H9 (cell line): ENCODE measurements at regions not wholly inside any gene's neighbourhood (a gene's known extent, or its start where the extent isn't known, plus 50 kb on each side); places are given as distances from the start of the nearest gene placed in this dataset.
A peak's percentile ranks its signal among the peaks of the same experiment; 100 is the strongest.

ENCODE experiments used
- DNase-seq: peaks from one replicate; pipeline ENCODE4 v3.0.0-alpha.2; 2017
- H2AFZ ChIP-seq: one replicate; pipeline ENCODE4 v1.6.1; 2013; ENCODE audit warnings: mild to moderate bottlenecking, low read length, control low read depth, moderate library complexity
- H2AK5ac ChIP-seq: 2 replicates; pipeline ENCODE4 v1.6.1; 2013; ENCODE audit warnings: low read length, control low read depth, mixed read lengths; ENCODE audit not compliant: insufficient read length
- H2BK120ac ChIP-seq: one replicate; pipeline ENCODE4 v1.6.1; 2013; ENCODE audit warnings: low read depth, mild to moderate bottlenecking, low read length, control low read depth, inconsistent platforms; ENCODE audit not compliant: poor library complexity, severe bottlenecking
- H2BK12ac ChIP-seq: 2 replicates; pipeline ENCODE4 v1.6.1; 2013; ENCODE audit warnings: low read length, control low read depth, mixed read lengths, low read depth; ENCODE audit not compliant: insufficient read length
- H2BK15ac ChIP-seq: 2 replicates; pipeline ENCODE4 v1.6.1; 2013; ENCODE audit warnings: low read depth, low read length, control low read depth
- H2BK20ac ChIP-seq: one replicate; pipeline ENCODE4 v1.6.1; 2013; ENCODE audit warnings: low read depth, mild to moderate bottlenecking, low read length, control low read depth, inconsistent platforms; ENCODE audit not compliant: poor library complexity, severe bottlenecking
- H2BK5ac ChIP-seq: 2 replicates; pipeline ENCODE4 v1.6.1; 2013; ENCODE audit warnings: low read length, control low read depth, mixed read lengths; ENCODE audit not compliant: insufficient read length
- H3K14ac ChIP-seq: 2 replicates; pipeline ENCODE4 v1.6.1; 2013; ENCODE audit warnings: low read length, control low read depth; ENCODE audit not compliant: insufficient read depth
- H3K18ac ChIP-seq: 2 replicates; pipeline ENCODE4 v1.6.1; 2013; ENCODE audit warnings: low read depth, mild to moderate bottlenecking, mixed read lengths, low read length, control low read depth; ENCODE audit not compliant: insufficient read length
- H3K23ac ChIP-seq: 2 replicates; pipeline ENCODE4 v1.6.1; 2013; ENCODE audit warnings: low read length, control low read depth, mixed read lengths, low read depth; ENCODE audit not compliant: insufficient read length
- H3K23me2 ChIP-seq: 2 replicates; pipeline ENCODE4 v1.6.1; 2013; ENCODE audit warnings: low read depth, mild to moderate bottlenecking, mixed read lengths, low read length, control low read depth; ENCODE audit not compliant: insufficient read length, poor library complexity, severe bottlenecking
- H3K27ac ChIP-seq: 2 replicates; pipeline ENCODE4 v1.5.1; 2013; ENCODE audit warnings: low read length, control low read depth, mixed read lengths, low read depth; ENCODE audit not compliant: insufficient read length
- H3K27me3 ChIP-seq: 2 replicates; pipeline ENCODE4 v1.6.1; 2013; ENCODE audit warnings: low read length, control low read depth, inconsistent platforms; ENCODE audit not compliant: insufficient read depth
- H3K4ac ChIP-seq: 2 replicates; pipeline ENCODE4 v1.6.1; 2013; ENCODE audit warnings: low read depth, mild to moderate bottlenecking, control low read depth, inconsistent platforms, low read length, moderate library complexity
- H3K4me1 ChIP-seq: 2 replicates; pipeline ENCODE4 v1.6.1; 2013; ENCODE audit warnings: low read length, control low read depth, inconsistent platforms; ENCODE audit not compliant: insufficient read depth
- H3K4me2 ChIP-seq: 2 replicates; pipeline ENCODE4 v1.6.1; 2013; ENCODE audit warnings: low read length, control low read depth, mixed read lengths; ENCODE audit not compliant: insufficient read length, insufficient read depth
- H3K56ac ChIP-seq: 2 replicates; pipeline ENCODE4 v1.6.1; 2013; ENCODE audit warnings: low read depth, mild to moderate bottlenecking, mixed read lengths, low read length, control low read depth; ENCODE audit not compliant: insufficient read length
- H3K79me1 ChIP-seq: 2 replicates; pipeline ENCODE4 v1.6.1; 2013; ENCODE audit warnings: low read depth, mild to moderate bottlenecking, moderate library complexity, low read length, control low read depth, inconsistent platforms; ENCODE audit not compliant: insufficient read depth, poor library complexity, severe bottlenecking
- H3K79me2 ChIP-seq: 2 replicates; pipeline ENCODE4 v1.6.1; 2013; ENCODE audit warnings: low read length, control low read depth, inconsistent platforms; ENCODE audit not compliant: insufficient read depth
- H3K9ac ChIP-seq: 2 replicates; pipeline ENCODE4 v1.6.1; 2013; ENCODE audit warnings: low read length, control low read depth, mixed read lengths; ENCODE audit not compliant: insufficient read length; ENCODE audit errors: extremely low read depth
- H3K9me3 ChIP-seq: one replicate; pipeline ENCODE4 v1.6.1; 2013; ENCODE audit warnings: low read depth, low read length, inconsistent platforms; ENCODE audit not compliant: control insufficient read depth
- H3T11ph ChIP-seq: one replicate; pipeline ENCODE4 v1.6.1; 2013; ENCODE audit warnings: mild to moderate bottlenecking, low read length, control low read depth, inconsistent platforms
- H4K20me1 ChIP-seq: one replicate; pipeline ENCODE4 v1.6.1; 2013; ENCODE audit not compliant: control insufficient read depth, insufficient read length, insufficient read depth
- H4K5ac ChIP-seq: 2 replicates; pipeline ENCODE4 v1.6.1; 2013; ENCODE audit warnings: low read depth, mild to moderate bottlenecking, mixed read lengths, low read length, control low read depth; ENCODE audit not compliant: insufficient read length
- H4K8ac ChIP-seq: replicated peaks from 2 replicates; pipeline ENCODE4 v1.6.1; 2013; ENCODE audit warnings: low read length, control low read depth, mixed read lengths, low read depth; ENCODE audit not compliant: insufficient read length
- H4K91ac ChIP-seq: 2 replicates; pipeline ENCODE4 v1.6.1; 2013; ENCODE audit warnings: low read depth, mild to moderate bottlenecking, moderate library complexity, mixed read lengths, low read length, control low read depth; ENCODE audit not compliant: insufficient read length
- H3K27ac Mint-ChIP-seq, 3 experiments: 2 replicates in 2 of 3; 3 replicates in 1 of 3; pipeline ENCODE4 v1.8.0; 2020 to 2021; ENCODE audit warnings: mixed read lengths in 3 of 3, mild to moderate bottlenecking in 1 of 3, moderate library complexity in 1 of 3
- H3K27me3 Mint-ChIP-seq: 2 replicates; pipeline ENCODE4 v1.8.0; 2021; ENCODE audit warnings: low read depth, mild to moderate bottlenecking, moderate library complexity, mixed read lengths
- H3K36me3 Mint-ChIP-seq, 3 experiments: 2 replicates in 2 of 3; 3 replicates in 1 of 3; pipeline ENCODE4 v1.8.0; 2020 to 2021; ENCODE audit warnings: low read depth in 3 of 3, mixed read lengths in 3 of 3; ENCODE audit not compliant: insufficient read depth in 1 of 3
- H3K4me1 Mint-ChIP-seq, 2 experiments: 2 replicates each; pipeline ENCODE4 v1.8.0; 2020; ENCODE audit warnings: mixed read lengths in 2 of 2
- H3K4me3 Mint-ChIP-seq, 2 experiments: 2 replicates in 1 of 2; 3 replicates in 1 of 2; pipeline ENCODE4 v1.8.0; 2020 to 2021; ENCODE audit warnings: mild to moderate bottlenecking in 2 of 2, mixed read lengths in 2 of 2, moderate library complexity in 1 of 2
- H3K9me3 Mint-ChIP-seq, 2 experiments: 2 replicates in 1 of 2; 3 replicates in 1 of 2; pipeline ENCODE4 v1.8.0; 2020; ENCODE audit warnings: mild to moderate bottlenecking in 2 of 2, mixed read lengths in 2 of 2, moderate library complexity in 1 of 2
- CTCF ChIP-seq: fragments of 200-600 bp; sonication (generic); conservative IDR thresholded peaks from 3 replicates; pipeline ENCODE4 v1.8.0; 2021; ENCODE audit warnings: antibody characterized with exemption, mild to moderate bottlenecking
- WGBS: extraction: QIAGEN DNeasy Blood & Tissue Kit; methylation state at CpG from one replicate; pipeline ENCODE4 v1.1.7; 2013; ENCODE audit warnings: missing lambda C conversion rate, low lambda C conversion rate, mixed read lengths; ENCODE audit not compliant: insufficient read length; ENCODE audit errors: extremely low coverage; 5-methylcytosine and 5-hydroxymethylcytosine counted together

DNA sequence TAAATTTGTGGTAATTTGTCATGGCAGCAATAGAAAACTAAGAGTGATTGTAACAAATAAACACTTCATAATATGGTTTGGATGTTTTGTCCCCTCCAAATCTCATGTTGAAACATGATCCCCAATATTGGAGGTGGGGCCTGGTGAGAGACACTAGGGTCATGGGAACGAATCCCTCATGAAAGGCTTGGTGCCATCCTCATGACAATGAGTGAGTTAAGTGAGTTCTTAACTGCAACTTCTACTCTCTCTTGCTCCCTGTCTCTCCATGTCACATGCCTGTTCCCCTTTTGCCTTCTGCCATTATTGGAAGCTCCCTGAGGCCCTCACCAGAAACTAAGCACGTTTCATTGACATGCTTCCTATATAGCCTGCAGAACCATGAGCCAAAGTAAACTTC, 1233.2 kb downstream of the OLFM4 start:
- H2BK12ac ChIP-seq, result no peak overlapping the region
- H2AK5ac ChIP-seq, result no peak overlapping the region
- H3K9me3 Mint-ChIP-seq, result peaks cover 10 to 11% of the 10 kb centered on the region in 2 experiments; a peak in 4 of 5 replicates
- H3K4me1 Mint-ChIP-seq, result peaks cover 25 to 61% of the 10 kb centered on the region in 2 experiments
- H3K27ac Mint-ChIP-seq, result peak overlapping the region in 1 of 3 experiments; percentile 92; a peak in 2 of 7 replicates
- H3K4me1 ChIP-seq, result peaks cover 12% of the 10 kb centered on the region
- peak; percentile 39 for DNase-seq
- H4K5ac ChIP-seq, result no peak overlapping the region
- no peak overlapping the region for H2BK20ac ChIP-seq
- no peak overlapping the region for H3K14ac ChIP-seq
- H4K91ac ChIP-seq, result no peak overlapping the region
- no peak overlapping the region for H3K4me3 Mint-ChIP-seq
- H2BK5ac ChIP-seq, result no peak overlapping the region
- no peak overlapping the region for H3K4me2 ChIP-seq
- no peak overlapping the region for H4K8ac ChIP-seq
- H3K9me3 ChIP-seq, result no peaks in the 10 kb centered on the region
- no peak overlapping the region for H3K9ac ChIP-seq
- H3K27me3 Mint-ChIP-seq, result no peaks in the 10 kb centered on the region
- H3K23ac ChIP-seq, result no peak overlapping the region
- H3K27ac ChIP-seq, result peak overlapping the region; percentile 67
- no peak overlapping the region for H3K56ac ChIP-seq
- H3K36me3 Mint-ChIP-seq, result peaks cover 13 to 25% (median 21%) of the 10 kb centered on the region in 3 experiments
- peaks cover 25% of the 10 kb centered on the region; the same call in 1 of the 2 replicates for H3K79me2 ChIP-seq
- no peaks in the 10 kb centered on the region for H3K79me1 ChIP-seq
- TF ChIP-seq CTCF, result no peak
- H2AFZ ChIP-seq, result no peak overlapping the region
- no peaks in the 10 kb centered on the region for H3K23me2 ChIP-seq
- H3T11ph ChIP-seq, result no peak overlapping the region
- no peaks in the 10 kb centered on the region for H3K27me3 ChIP-seq
- WGBS, result no CpG with 5 or more reads among the region's 2 CpGs
- no peak overlapping the region for H2BK120ac ChIP-seq
- no peak overlapping the region for H3K18ac ChIP-seq
- H2BK15ac ChIP-seq, result no peak overlapping the region
- no peak overlapping the region for H3K4ac ChIP-seq
- H4K20me1 ChIP-seq, result no peaks in the 10 kb centered on the region
